ENCODE measurements at regions not wholly inside any gene's neighbourhood (a gene's known extent, or its start where the extent isn't known, plus 50 kb on each side); places are given as distances from the start of the nearest gene placed in this dataset.

DNA sequence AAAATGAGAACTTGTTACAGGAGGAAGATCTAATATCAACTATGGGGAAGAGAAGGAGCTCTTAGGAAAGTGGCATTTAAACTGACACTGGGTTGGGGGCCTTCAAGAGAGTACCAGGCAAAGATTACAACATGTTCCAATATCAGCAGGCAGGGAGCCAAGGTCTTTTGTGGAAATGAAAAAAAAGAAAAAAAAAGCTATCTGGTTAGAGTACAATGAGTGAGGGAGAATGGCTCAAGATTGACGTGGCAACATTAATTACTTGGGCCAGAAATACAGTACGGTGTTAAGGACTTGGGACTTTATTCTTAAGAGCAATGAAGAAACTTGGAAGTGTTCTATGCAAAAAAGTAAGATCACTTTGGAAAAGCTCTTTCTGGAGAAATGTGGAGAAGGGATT lies 132.3 kb upstream of the CDK1 start:
- Mint-ChIP-seq H3K36me3 (ENCODE audit: insufficient read depth) (no peaks in the 10 kb centered on the region), H3K4me3 (ENCODE audit: low read depth) (no peak overlapping the region), H3K27ac (no peak overlapping the region), H3K9me3 (ENCODE audit: low read depth) (no peaks in the 10 kb centered on the region), H3K27me3 (no peaks in the 10 kb centered on the region), H3K4me1 (ENCODE audit: low read depth) (peaks cover 7% of the 10 kb centered on the region)
- TF ChIP-seq, protein P1, sequence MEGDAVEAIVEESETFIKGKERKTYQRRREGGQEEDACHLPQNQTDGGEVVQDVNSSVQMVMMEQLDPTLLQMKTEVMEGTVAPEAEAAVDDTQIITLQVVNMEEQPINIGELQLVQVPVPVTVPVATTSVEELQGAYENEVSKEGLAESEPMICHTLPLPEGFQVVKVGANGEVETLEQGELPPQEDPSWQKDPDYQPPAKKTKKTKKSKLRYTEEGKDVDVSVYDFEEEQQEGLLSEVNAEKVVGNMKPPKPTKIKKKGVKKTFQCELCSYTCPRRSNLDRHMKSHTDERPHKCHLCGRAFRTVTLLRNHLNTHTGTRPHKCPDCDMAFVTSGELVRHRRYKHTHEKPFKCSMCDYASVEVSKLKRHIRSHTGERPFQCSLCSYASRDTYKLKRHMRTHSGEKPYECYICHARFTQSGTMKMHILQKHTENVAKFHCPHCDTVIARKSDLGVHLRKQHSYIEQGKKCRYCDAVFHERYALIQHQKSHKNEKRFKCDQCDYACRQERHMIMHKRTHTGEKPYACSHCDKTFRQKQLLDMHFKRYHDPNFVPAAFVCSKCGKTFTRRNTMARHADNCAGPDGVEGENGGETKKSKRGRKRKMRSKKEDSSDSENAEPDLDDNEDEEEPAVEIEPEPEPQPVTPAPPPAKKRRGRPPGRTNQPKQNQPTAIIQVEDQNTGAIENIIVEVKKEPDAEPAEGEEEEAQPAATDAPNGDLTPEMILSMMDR (IDR thresholded peaks at IDR 0.05; ENCODE audit: unreplicated experiment) = no peak
- no peak for DNase-seq (ENCODE audit: low spot score, unreplicated experiment)

DNA sequence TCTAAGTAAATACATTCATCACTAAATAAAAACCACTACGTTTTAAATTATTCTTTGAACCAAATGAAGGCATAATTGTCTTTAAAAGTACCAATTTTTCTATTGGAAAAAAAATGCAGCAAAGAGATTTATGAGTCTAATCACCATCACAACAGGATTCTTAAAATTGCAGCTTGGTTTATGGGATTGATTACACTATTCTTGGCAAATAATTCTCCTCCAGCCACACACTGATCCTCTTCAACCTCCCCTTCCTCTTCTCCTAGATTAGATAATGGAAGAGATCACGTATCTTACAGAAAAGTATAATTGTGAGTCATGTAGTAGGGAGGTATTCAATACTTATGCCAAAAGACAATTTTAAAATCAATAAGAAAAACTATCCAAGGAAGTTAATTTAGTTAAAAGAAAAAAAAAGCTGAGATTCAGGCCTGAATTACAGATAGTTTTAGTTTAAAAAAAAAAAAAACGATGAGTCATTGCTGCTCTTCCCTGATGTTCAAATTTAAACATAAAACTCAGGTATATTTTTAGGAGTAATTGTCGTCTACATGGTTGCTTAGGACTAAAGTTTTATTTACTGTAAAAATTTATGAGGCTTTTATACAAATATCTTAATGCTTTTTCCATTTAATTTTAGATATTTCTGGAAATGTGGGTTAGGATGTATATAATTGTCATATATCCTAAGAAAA lies 133.7 kb upstream of the CDK1 start:
- Mint-ChIP-seq H3K4me3 (ENCODE audit: low read depth) (no peak overlapping the region), H3K9me3 (ENCODE audit: low read depth) (peaks cover 4% of the 10 kb centered on the region), H3K4me1 (ENCODE audit: low read depth) (peaks cover 5% of the 10 kb centered on the region), H3K36me3 (ENCODE audit: insufficient read depth) (peaks cover 2% of the 10 kb centered on the region), H3K27ac (no peak overlapping the region), H3K27me3 (no peaks in the 10 kb centered on the region)
- no peak for DNase-seq (ENCODE audit: low spot score, unreplicated experiment)
- TF ChIP-seq, protein P1 (IDR thresholded peaks at IDR 0.05; ENCODE audit: unreplicated experiment) = no peak

DNA sequence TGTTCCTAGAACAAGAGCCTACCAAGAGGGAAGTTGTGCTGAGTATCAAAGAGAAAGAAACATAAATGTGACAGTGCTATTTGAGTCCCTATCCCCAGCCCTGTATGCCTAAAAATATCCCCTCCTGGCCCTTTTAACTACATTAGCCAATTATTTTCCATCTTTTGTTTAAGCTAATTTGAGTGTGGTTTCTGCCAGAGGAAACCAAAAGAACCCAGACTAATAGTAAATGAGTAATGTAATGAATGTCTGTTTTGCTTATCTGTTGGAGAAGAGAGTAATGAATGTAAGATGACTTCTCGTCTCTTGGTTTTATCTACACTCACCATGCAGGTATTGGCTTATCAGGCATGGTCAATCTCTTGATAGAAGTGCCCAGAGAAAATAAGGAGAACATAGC lies 134.4 kb upstream of the CDK1 start:
- Mint-ChIP-seq H3K27ac (no peak overlapping the region), H3K9me3 (ENCODE audit: low read depth) (peaks cover 4% of the 10 kb centered on the region), H3K27me3 (no peaks in the 10 kb centered on the region), H3K4me3 (ENCODE audit: low read depth) (no peak overlapping the region), H3K4me1 (ENCODE audit: low read depth) (peaks cover 5% of the 10 kb centered on the region), H3K36me3 (ENCODE audit: insufficient read depth) (peaks cover 2% of the 10 kb centered on the region)
- TF ChIP-seq, protein P1 (IDR thresholded peaks at IDR 0.05; ENCODE audit: unreplicated experiment) = no peak
- DNase-seq (ENCODE audit: low spot score, unreplicated experiment) = no peak

DNA sequence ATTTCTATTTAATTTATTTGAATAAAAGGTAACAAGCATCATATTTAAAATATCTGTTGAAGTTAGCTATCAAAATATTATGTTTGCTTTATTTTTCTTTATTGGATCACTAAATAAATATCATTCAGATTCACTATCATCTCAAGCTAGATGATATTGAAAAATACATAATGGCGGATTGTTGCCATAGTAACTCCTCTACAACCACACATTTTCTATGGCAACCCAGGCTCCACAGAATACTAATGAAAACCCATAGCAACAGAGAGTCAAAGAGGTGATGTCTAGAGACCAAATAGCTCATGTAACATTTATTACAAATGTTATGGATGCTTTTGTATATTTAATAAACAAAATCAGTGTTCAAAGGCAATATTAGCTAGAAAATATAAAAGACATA lies 148.9 kb upstream of the CDK1 start:
- DNase-seq (ENCODE audit: low spot score, unreplicated experiment) = no peak
- Mint-ChIP-seq H3K27ac (no peak overlapping the region), H3K4me1 (ENCODE audit: low read depth) (peaks cover 30% of the 10 kb centered on the region), H3K36me3 (ENCODE audit: insufficient read depth) (peaks cover 3% of the 10 kb centered on the region), H3K4me3 (ENCODE audit: low read depth) (no peak overlapping the region), H3K9me3 (ENCODE audit: low read depth) (peaks cover 4% of the 10 kb centered on the region), H3K27me3 (no peaks in the 10 kb centered on the region)
- TF ChIP-seq, protein P1 (IDR thresholded peaks at IDR 0.05; ENCODE audit: unreplicated experiment) = no peak

DNA sequence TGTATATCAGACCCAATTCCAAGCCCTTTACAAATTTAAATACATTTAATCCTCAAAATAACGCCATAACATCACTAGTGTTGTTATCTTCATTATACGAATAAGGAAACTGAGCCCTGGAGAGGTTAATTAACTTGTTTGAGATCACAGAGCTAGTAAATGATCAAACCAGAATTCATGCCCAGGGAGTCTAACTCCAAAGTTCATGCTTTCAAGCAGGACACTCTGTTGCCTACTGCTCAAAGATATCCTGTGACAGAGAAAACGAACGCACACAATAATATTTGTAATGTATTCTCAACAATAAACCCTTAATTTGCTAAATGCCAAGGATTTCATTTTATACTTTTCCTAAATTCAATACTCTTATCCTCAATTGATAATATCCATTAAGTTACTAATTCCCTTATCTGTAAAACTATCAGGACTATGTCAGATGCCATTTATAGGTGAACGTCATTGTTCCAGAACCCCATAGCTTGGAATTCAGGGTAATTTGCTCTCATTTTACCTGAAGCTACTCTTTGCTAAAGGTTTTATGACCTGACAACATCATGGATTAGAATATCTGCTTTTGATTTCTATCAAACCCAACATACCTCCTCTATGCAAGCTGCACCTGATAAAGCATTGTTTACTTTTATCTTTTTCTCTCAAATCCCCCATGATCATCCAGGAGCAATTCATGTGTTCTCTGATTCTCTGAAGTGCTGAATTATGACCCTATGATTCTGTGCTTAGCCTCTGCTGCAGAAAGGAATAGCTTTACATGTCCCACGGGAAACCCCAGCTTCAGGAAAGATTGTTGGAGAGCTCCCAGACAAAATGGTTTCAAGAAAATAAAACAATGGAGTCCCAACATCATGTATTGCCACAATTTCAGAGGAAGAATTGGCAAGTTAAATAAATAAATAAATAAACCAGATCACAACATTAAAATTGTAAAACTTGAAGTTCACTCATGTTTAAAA lies 150.2 kb upstream of the CDK1 start:
- TF ChIP-seq, protein P1 (IDR thresholded peaks at IDR 0.05; ENCODE audit: unreplicated experiment) = no peak
- H3K36me3 Mint-ChIP-seq (ENCODE audit: insufficient read depth) = no peaks in the 10 kb centered on the region
- no peaks in the 10 kb centered on the region for H3K9me3 Mint-ChIP-seq (ENCODE audit: low read depth)
- peak overlapping the region; percentile 25 for H3K27ac Mint-ChIP-seq
- no peak for DNase-seq (ENCODE audit: low spot score, unreplicated experiment)
- H3K27me3 Mint-ChIP-seq = no peaks in the 10 kb centered on the region
- H3K4me3 Mint-ChIP-seq (ENCODE audit: low read depth) = no peak overlapping the region
- peaks cover 37% of the 10 kb centered on the region for H3K4me1 Mint-ChIP-seq (ENCODE audit: low read depth)

Measured in progenitor cell of endocrine pancreas (in vitro differentiated cells).